Duodenal mucosa (tissue), 2 donors: ENCODE measurements at regions not wholly inside any gene's neighbourhood (a gene's known extent, or its start where the extent isn't known, plus 50 kb on each side); places are given as distances from the start of the nearest gene placed in this dataset.
"Not testable (repeated sequence)": the region's sequence is repeated elsewhere in the genome, so short reads cannot be mapped to it uniquely, and the experiment has no call there.

Experiments
- H3K27ac ChIP-seq: one replicate; pipeline ENCODE4 v1.7.0; 2013; ENCODE audit warnings: low read depth, low read length
- H3K27me3 ChIP-seq, 2 donors: one replicate each; pipeline ENCODE4 v1.7.0; 2013; ENCODE audit warnings: low read length in 2 of 2, control low read depth in 1 of 2; ENCODE audit not compliant: insufficient read depth in 2 of 2, control insufficient read depth in 1 of 2
- H3K36me3 ChIP-seq, 2 donors: one replicate each; pipeline ENCODE4 v1.7.0; 2013; ENCODE audit warnings: low read length in 2 of 2, control low read depth in 1 of 2; ENCODE audit not compliant: insufficient read depth in 2 of 2, control insufficient read depth in 1 of 2
- H3K4me1 ChIP-seq, 2 donors: one replicate each; pipeline ENCODE4 v1.7.0; 2013; ENCODE audit warnings: low read length in 2 of 2, control low read depth in 1 of 2; ENCODE audit not compliant: insufficient read depth in 2 of 2, control insufficient read depth in 1 of 2
- H3K4me3 ChIP-seq, 2 donors: one replicate each; pipeline ENCODE4 v1.7.0; 2013; ENCODE audit warnings: low read length in 2 of 2, low read depth in 1 of 2
- H3K9ac ChIP-seq, 2 donors: one replicate each; pipeline ENCODE4 v1.7.0; 2013; ENCODE audit warnings: low read length in 2 of 2, low read depth in 1 of 2
- H3K9me3 ChIP-seq, 2 donors: one replicate each; pipeline ENCODE4 v1.7.0; 2013; ENCODE audit warnings: low read length in 2 of 2, control low read depth in 1 of 2; ENCODE audit not compliant: control insufficient read depth in 1 of 2

DNA sequence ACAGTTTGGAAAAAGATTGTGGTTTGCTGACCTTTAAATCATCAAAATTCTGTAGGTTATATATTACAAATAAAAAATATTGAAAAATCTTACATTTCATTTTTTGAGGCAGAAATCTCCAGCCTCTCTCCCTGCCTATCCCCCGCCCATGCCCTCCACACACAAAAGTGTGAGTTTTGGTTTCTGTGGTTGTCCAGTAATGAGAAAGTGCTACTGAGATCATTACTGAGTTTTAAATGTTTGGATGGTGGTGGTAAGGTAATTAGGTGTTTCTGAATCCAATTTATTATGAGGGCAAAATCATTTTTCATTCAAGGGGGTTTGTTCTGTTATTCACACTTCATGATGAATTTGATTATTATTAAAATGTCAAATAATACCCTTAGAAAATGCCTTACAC lies 448.0 kb upstream of the SLC10A2 start:
- Histone ChIP-seq H3K9ac (no peak overlapping the region), H3K27ac (no peak overlapping the region), H3K4me1 (peaks cover 0 to 12% of the 10 kb centered on the region in 2 donors), H3K36me3 (no peaks in the 10 kb centered on the region), H3K27me3 (no peaks in the 10 kb centered on the region), H3K9me3 (no peaks in the 10 kb centered on the region), H3K4me3 (no peak overlapping the region)

DNA sequence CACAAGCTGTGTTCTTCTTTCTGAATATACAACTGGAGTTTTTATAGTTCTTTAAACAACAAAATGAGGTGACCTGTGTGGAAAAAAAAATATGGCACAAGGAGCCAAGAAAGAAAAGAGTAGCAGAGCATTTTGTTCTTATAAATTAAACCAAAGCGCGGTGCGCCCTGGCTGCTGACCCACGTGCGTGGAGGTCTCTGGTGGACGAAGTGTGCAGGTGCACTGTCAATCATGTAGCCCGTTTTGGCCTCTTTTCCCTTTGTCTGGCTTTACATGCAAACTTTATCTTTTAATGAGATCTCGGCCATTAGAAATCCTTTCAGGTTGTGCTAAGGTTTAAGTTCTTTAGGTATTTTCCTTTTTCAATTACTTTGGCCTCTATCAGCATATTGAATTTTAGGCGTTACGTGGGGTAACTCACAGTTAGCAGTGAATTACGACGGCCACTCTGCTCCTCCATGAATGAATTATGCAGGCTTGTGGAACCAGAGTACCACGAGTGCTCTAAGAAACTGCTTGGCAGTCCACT lies 443.9 kb upstream of the SLC10A2 start:
- no peaks in the 10 kb centered on the region for H3K9me3 ChIP-seq
- no peak overlapping the region for H3K27ac ChIP-seq
- no peak overlapping the region for H3K9ac ChIP-seq
- H3K36me3 ChIP-seq, result no peaks in the 10 kb centered on the region
- H3K27me3 ChIP-seq, result no peaks in the 10 kb centered on the region
- no peak overlapping the region for H3K4me3 ChIP-seq
- no peaks in the 10 kb centered on the region for H3K4me1 ChIP-seq

DNA sequence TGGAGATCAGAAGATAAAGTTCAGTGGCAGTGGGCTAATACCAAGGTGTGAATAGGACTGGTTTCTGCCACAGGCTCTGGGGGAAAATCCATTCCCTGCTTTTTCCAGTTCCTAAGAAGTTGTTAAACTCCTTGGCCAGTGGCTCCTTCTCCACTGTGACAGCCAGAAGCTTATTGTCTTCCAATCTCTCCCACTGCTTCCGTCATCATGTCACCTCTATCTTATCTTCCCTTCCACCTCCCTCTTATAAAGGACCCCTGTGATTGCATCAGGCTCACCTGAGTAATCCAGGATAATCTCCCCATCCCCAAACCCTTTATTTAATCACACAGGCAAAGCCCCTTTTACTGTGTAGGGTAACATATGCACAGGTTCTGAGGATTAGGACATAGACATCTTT lies 431.2 kb upstream of the SLC10A2 start:
- Histone ChIP-seq H3K27ac (no peak overlapping the region), H3K9me3 (peaks cover 0 to 4% of the 10 kb centered on the region in 2 donors), H3K4me3 (no peak overlapping the region), H3K27me3 (no peaks in the 10 kb centered on the region), H3K4me1 (no peaks in the 10 kb centered on the region), H3K9ac (no peak overlapping the region), H3K36me3 (no peaks in the 10 kb centered on the region)

GRCh38 chr13:103487841-103488240 lies 421.6 kb upstream of the SLC10A2 start:
- H3K36me3 ChIP-seq, result no peaks in the 10 kb centered on the region
- H3K27ac ChIP-seq, result no peak overlapping the region
- H3K4me1 ChIP-seq, result no peaks in the 10 kb centered on the region
- no peaks in the 10 kb centered on the region for H3K9me3 ChIP-seq
- no peaks in the 10 kb centered on the region for H3K27me3 ChIP-seq
- H3K9ac ChIP-seq, result no peak overlapping the region
- no peak overlapping the region for H3K4me3 ChIP-seq

DNA sequence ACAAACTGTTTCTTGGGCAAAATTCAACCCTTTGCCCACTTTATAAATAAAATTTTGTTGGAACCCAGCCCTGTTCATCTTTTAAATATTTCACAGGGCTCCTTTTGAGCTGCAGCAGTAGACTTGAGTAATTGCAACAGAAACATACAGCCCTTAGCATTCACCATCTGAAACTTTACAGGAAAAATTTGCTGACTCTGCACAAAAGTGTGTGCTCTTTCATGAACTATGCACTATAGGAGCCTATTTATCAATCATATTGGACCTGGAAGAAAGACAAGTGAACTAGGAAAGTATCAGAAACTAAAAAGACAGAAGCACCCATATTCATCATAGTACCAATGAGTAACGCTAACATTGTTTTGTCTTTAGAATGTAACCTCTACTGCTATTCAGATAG lies 406.9 kb upstream of the SLC10A2 start:
- no peaks in the 10 kb centered on the region for H3K36me3 ChIP-seq
- H3K4me3 ChIP-seq, result no peak overlapping the region
- H3K9me3 ChIP-seq, result no peaks in the 10 kb centered on the region
- no peaks in the 10 kb centered on the region for H3K4me1 ChIP-seq
- no peaks in the 10 kb centered on the region for H3K27me3 ChIP-seq
- H3K27ac ChIP-seq, result no peak overlapping the region
- H3K9ac ChIP-seq, result no peak overlapping the region

GRCh38 chr13:103471896-103472295 lies 405.7 kb upstream of the SLC10A2 start:
- H3K27ac ChIP-seq, result no peak overlapping the region
- no peaks in the 10 kb centered on the region for H3K9me3 ChIP-seq
- no peaks in the 10 kb centered on the region for H3K27me3 ChIP-seq
- H3K9ac ChIP-seq, result no peak overlapping the region
- H3K36me3 ChIP-seq, result no peaks in the 10 kb centered on the region
- no peaks in the 10 kb centered on the region for H3K4me1 ChIP-seq
- no peak overlapping the region for H3K4me3 ChIP-seq

DNA sequence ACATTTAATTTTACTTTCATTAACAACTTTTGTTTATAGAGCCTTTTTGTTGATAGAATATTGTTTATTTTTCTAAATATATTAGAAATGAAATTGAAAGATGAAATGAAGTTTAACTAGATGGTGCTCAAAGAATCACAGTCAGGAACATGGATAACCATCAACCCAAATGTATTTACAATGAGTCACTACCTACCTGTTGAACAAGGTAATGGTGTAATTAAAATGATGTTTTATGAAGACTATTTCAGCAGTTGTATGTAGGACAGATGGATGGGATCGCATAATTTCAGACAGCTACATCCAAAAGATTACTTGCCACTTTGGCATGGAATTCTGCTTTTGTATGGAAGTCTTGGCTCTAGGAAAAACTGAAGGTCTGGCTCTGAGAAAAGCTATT lies 403.6 kb upstream of the SLC10A2 start:
- Histone ChIP-seq H3K27ac (no peak overlapping the region), H3K9me3 (no peaks in the 10 kb centered on the region), H3K36me3 (no peaks in the 10 kb centered on the region), H3K27me3 (no peaks in the 10 kb centered on the region), H3K9ac (no peak overlapping the region), H3K4me3 (no peak overlapping the region), H3K4me1 (no peaks in the 10 kb centered on the region)

- no peaks in the 10 kb centered on the region for H3K36me3 ChIP-seq
- no peaks in the 10 kb centered on the region for H3K27me3 ChIP-seq
- no peak overlapping the region for H3K4me3 ChIP-seq
- no peak overlapping the region for H3K9ac ChIP-seq
- no peak overlapping the region for H3K27ac ChIP-seq
- H3K4me1 ChIP-seq, result no peaks in the 10 kb centered on the region
- no peaks in the 10 kb centered on the region for H3K9me3 ChIP-seq
Observed at GRCh38 chr13:103466761-103467160, 400.5 kb upstream of the SLC10A2 start.

DNA sequence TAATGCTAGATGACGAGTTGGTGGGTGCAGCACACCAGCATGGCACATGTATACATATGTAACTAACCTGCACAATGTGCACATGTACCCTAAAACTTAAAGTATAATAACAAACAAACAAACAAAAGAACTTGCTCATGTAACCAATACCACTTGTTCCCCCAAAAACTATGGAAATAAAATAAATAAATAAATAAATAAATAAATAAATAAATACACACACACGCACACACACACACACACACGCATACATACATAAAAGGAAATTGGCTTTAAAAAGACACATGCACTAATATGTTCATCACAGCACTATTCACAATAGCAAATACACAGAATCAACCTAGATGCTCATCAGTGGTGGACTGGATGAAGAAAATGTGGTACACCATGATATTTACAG lies 394.0 kb upstream of the SLC10A2 start:
- not testable (repeated sequence) for H3K9ac ChIP-seq, H3K9me3 ChIP-seq, H3K27ac ChIP-seq, H3K27me3 ChIP-seq, H3K36me3 ChIP-seq, H3K4me3 ChIP-seq, H3K4me1 ChIP-seq

GRCh38 chr13:103457050-103457449 lies 390.8 kb upstream of the SLC10A2 start:
- H3K27me3 ChIP-seq, H3K9me3 ChIP-seq, H3K9ac ChIP-seq, H3K27ac ChIP-seq, H3K4me3 ChIP-seq, H3K36me3 ChIP-seq, H3K4me1 ChIP-seq: not testable (repeated sequence)

DNA sequence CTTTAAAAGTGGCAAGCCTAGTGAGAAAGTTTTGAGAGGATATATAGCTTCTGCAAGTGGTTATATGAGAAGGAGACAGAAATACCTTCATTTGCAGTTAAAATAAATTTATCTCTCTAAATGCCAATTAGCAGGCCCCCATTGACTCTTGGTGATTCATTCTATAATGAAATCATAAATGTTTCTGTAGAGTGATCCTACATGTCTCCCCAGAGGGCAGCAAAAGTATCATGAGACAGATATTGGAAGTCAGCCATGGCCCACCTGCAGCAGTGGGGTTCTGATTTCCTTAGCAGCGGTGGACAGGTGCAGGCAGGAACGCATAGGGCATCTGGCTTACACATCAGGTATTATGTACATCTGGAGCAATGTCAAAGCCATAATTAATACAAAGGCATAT lies 385.4 kb upstream of the SLC10A2 start:
- Histone ChIP-seq H3K4me1 (no peaks in the 10 kb centered on the region), H3K27me3 (no peaks in the 10 kb centered on the region), H3K4me3 (no peak overlapping the region), H3K27ac (no peak overlapping the region), H3K36me3 (no peaks in the 10 kb centered on the region), H3K9ac (no peak overlapping the region), H3K9me3 (no peaks in the 10 kb centered on the region)
